ENCODE measurements at regions not wholly inside any gene's neighbourhood (a gene's known extent, or its start where the extent isn't known, plus 50 kb on each side); places are given as distances from the start of the nearest gene placed in this dataset.

DNA sequence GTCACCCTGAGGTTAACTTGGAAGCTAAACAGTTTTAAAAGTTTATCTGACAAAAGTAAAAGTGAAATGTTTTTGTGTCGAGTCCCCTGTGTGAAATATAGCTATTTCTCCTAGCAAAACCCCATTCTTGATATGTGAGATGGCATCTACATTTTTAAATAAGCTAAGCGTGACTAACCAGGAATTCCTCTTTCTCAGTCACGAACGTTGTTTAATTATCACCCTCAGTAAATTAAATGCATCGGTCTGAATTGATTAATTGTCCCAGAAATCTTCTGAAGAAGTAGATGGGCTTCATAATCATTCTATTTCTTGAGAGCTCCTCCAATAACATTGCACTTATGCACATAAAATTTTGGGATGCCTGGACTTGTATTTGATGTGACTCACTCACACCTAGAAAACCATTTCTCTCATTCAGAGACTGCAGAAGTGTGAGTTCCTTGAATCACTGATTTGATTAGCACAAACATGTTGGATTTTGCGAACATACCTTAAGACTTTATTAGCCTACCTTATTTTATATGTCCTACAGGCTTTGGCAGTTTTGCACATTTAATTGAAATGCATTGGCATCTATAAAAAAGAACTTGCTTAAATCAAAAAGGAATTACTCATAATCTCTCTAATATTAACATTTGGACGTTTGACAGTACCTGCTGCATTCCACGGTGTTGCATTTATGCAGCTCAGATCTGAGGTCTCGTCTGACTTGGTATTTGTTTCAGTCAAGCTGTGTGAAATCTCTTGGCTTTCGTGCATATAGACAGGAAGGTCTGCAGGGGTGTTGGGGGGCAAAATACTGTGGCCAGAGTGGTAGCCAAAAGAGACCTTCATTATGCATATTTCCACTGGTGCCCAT is 475.2 kb downstream of the EPHA4 start:
- no peak for DNase-seq

DNA sequence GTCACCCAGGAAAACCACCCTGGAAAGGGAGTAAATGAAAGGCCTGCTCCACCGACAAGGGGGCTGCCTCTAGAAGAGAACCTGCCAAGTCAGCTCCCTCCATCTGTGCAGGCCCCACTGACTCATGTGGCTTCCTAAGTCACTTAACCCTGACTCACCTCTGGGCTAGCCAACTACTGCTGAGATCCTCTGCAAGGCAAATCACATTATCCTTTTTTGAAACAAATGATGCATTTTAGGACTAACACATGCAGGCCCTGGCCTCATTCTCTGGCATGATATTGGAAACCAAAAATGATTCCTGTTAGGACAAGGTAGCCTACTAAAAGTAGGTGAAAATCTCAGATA is 474.6 kb downstream of the EPHA4 start:
- no peak for DNase-seq

DNA sequence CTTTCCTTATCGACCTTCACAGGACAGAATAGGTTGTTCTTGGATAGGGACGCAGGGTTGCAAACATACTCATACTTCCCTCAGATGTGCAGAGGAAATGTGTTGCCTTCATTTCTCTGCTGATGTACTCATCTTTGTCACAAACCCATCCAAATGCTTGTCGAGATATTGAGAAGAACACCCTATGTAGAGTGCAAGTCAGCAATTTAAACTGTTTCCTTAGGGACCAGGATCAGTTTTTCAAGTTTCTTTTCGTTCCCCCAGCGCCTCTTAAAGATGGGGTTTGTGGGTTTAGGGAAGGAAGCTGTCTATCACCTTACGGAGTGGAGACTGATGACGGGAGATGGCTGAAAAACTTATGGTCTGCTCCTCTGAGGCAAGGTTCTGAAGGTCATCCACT is 474.2 kb downstream of the EPHA4 start:
- no peak for DNase-seq

DNA sequence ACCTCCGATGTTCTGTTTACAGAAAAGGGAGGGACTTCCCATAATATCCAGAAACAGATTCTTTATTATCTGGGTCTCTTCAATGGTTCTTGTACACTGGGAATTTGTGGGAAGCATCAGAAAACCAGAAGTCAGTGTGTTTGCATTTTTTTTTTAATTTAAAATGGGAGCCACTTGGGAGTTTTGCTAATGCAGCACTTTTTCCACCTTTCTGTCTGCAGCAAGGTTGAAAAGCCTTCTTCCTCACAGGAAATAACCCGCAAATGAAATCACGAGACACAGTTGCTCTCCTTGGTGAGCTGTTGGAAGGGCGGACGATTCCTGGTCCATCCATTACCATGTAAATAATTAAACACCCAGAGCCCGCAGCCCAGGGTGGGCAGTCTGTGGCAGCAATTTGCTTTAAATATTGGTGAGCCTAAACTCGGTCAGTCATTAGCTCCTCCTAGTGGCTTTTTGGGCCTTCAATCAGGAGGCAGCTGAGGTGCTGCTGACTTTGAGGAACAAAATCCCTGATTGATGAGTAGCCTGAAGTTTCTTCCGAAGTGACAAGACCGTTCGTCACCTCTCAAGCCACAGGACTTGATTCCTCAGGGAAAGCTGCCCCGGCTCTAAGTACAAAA is 471.5 kb downstream of the EPHA4 start:
- DNase-seq = no peak

DNA sequence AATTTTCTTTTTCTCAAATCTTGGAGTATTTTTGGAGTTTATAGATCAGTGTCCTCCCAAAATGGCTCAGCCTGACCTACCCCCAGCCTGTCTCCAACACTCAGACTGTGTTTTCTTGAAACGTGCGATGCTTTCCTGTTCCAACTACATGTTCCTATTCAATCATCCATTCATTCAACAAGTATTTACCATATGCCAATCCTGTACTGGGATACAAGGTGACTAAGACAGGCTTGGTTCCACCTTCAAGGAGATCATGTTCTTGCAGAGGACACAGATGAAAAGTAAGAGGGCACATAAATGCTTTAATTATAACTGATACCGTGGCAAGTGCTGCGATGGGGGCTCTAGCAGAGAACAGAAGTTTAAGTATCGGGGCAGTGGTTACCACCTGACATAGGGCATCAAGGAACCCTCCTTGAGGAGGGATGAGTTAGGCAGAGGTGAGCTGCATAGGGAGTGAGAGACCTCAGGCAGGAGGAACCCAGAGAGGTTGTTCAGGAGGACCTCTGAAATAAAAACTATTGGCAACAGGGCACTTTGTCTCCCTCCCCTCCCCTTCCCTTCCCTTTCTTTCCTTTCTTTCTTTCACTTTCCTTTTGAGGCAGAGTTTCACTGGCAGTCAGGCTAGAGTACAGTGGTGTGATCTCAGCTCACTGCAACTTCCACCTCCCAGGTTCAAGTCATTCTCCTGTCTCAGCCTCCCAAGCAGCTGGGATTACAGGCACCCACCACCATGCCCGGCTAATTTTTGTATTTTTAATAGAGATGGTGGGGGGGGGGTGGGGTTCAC is 469.0 kb downstream of the EPHA4 start:
- no peak for DNase-seq

DNA sequence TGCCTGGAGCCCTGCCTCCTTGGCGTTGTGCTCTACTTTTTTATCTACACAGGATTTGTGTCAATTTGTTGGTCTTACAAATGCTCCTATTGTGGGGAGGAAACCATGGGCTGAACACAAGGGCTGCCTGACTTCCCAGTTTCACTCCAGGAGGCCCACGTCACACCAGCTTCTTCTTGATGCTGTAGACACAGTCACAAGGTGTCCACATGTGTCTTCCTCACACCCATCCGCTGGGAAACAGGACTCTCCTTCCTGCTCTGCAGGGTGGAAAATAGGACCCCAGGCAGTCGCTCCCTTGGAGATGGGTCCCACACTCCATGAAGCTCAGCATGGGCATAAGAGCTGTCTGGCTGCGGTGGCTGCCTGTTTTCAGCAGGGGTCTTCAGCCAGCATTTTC is 468.2 kb downstream of the EPHA4 start:
- no peak for DNase-seq

DNA sequence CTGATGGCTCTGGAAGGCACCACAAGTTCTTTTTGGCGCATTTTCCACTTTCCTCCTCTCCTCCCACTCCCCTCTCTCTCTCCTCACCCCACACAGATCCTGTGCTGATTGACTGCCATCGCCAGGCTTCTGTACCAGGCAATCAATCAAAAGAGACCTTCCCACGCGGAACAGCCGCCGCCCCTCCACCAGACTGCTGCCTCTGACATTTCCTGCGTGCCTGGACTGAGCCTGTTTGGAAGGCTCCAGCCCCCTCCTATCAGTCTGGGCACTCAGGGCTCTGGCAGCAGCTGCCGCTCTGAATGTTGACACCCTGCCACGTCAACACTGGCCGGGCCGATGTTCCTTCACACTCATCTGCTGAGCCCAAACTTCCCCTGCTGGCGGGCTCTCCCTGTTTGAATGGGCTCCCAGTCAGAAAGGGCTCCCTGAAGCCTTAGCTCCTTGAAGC is 467.7 kb downstream of the EPHA4 start:
- no peak for DNase-seq

DNA sequence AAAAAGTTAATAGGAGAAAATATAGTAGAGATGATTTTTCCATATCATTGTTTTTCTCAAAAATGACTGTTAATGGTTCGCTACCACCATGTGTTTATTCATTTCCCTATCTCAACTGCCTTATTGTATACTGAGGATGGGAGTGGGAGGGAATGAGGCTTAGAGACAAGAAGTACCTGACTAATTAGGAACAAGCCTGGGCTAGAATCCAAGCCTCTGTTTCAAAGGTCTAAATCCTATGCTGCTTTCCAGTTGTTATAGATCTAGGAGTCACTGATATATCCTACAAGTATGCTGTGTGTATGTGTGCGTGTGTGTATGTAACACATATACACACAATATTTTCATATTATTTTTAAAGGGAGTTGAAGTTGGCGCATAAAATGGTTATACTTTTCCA is 465.9 kb downstream of the EPHA4 start:
- no peak for DNase-seq

DNA sequence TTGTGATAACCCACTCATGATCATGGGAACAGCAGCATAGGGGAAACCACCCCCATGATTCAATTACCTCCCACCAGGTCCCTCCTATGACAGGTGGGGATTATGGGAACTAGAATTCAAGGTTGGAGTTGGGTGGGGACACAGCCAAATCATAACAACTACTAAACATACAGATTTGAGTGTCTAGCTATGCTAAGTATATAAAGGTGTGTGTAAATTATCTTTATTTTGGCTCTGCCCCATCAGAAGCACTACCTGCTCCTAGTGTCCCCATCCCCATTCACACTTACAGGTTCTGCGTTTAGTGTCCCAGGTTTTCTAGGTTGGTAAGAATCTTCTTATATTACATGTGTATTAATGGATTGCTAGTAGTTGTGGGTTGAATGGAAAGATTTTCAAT is 464.7 kb downstream of the EPHA4 start:
- DNase-seq = no peak

DNA sequence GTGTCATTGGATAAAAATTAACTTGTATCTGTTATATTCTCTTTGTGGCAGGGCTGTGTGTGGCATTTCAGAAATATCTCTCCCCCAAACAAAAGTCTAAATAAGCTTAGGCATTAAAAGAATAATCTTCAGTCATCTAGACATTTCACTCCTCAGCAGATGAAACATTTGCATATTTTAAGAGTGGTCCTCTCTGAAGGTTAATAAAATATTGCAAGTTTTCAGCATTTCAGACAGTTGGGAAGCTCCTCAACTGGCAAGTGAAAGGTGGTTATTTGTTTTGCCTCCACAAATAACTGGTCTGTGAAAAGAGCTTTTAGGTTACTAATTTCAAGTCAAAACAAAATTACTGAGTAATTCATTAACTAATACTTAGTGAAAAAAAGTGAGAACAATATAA is 462.6 kb downstream of the EPHA4 start:
- no peak for DNase-seq

DNA sequence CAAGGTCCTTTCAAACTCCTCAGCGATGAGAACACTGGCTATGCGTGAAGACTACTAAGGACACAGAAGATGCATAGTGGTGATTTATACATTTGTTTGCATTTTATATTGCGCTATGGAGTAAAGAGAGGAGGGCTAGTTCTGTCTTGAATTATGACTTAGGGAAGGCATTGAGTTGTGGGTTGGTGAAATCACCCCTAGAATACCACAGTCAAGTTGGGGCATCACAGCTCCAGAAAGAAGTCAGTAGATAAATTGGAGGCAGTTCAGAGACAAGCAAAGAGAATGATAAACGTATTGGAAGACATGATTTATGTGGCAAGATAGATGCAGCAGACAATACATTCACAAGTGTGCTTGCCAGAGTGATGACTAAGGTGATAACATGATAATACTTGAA is 460.4 kb downstream of the EPHA4 start:
- no peak for DNase-seq

DNA sequence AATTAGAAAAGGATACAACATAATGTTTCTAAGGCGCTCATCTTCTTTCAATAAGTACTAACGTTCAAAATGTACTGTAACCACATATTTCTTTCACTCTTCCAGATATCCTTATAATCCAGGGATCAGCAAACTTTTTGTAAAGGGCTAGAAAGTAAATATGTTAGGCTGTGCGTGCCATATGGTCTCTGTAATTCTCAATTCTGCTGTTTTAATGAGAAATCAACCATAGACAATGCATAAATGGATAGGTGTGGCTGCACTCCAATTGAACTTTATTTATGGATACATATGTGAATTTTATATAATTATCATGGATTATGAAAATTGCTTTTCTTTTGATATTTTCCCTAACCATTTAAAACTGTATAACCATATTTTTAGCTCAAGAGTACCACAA is 459.4 kb downstream of the EPHA4 start:
- no peak for DNase-seq

DNA sequence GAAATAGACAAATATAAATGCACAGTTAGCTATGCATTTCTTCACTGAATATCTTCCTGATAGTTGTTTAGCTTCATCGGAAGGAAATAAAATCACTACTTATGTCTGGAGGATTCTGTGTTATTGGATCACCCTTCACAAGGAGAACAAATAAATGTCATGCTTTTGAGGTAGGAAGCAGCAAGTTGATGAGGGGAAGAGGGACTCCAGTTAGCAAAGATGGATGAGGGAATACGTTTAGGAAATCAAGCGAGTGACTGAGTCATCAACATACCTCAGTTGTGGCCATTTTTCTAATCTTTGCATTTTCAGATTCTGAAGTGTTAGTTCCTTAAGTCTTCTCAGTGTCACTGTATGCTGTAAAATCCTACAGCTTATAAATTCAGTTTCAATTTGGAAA is 456.2 kb downstream of the EPHA4 start:
- no peak for DNase-seq

DNA sequence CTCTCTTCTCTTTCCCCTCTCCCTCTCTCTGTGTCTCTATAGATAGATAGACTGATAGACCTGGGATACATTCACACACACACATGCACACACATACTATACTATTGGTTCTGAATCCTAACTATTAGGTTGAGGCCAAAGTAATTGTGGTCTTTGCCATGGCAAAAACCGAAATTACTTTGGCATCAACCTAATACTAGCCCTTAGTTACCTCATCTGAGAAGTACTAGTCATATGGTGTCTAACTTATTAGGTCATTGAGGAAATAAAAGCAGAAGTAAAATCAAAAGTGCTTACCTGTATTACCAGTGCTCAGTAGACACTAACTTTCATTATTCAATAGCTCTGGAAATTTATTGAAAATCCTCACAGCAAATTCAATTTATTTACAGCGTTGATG is 451.5 kb downstream of the EPHA4 start:
- DNase-seq = no peak

DNA sequence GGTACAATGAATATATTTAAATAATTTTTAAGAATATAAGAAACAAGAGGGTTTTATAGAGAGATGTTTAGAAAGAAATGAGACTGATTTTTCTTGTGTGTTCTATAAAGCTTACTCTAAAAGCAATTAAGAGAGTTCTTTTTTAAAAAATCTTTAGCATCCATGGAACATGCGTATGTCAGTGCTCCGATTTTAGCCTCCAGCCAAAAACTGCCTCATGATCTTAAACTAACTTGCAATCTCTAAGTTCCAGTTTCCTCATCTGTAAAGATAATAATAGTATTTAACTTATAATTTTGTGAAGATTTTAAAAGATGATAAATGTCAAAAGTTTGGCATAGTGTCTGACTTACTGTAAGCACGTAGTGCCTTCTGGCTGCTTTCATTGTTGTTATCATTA is 448.7 kb downstream of the EPHA4 start:
- DNase-seq = no peak

DNA sequence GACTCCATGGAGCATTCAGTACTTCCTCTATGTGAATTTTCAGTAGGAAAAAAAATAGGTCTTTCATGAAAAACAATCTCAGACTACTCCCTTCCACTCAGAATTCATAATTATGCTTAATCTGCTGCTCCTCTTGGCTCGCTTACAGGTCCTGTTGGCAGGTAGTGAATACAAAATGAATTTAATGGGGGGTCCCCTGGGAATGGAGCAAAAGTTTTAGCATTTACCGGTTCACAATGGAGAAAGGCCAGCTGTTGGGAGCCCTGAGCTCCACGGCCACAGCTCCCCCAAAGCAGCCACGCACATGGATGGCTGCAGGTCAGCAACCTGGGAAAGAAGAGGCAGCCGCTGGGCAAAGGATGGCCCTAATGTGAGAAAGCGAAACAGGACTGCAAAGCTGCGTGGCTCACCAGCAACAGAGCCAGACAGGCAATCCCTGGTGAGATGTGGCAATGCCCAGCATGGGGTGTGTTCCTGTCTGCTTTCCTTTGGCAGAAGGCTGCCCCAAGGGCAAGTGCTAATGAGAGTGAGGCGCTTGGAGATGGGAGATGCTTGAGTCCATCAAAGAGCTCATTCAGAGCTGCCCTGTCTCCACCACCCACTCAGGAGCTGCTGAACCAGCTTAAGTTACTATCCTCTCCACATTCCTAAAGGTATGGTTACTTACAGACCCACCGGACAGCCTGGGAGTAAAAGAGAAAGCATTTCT is 447.4 kb downstream of the EPHA4 start:
- no peak for DNase-seq

DNA sequence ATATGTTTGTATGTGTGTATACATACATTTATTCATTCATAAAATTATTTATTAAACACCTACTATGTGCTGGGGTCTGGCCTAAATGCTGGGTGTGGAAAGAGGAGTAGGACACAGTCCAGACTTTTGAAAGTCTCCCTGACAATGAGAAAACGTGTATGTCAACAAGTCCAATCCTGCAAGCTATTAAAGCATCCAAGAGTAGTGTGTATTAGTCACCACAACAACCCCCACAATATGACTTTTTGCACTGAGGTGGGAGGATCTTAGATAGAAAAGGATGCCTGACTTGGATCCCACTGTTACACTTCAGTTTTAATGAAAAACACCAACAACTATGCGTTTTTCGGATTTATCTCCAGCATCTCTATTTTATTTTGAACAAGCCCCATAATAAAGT is 446.4 kb downstream of the EPHA4 start:
- no peak for DNase-seq

DNA sequence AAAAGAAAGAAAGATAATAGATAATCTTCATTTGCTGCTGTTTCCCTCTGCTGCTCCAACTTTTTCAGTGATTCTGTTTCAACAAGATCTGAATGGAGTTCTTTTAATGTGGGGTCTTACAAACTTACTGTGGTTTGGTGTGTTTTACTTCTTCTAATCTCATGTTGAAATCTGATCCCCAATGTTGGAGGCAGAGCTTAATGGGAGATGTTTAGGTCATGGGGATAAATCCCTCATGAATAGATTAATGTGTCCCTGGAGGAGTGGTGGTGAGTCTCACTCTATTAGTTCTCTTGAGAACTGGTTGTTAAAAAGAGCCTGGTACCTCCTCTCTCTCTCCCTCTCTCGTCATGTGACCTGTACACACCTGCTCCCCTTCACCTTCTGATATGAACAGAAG is 442.4 kb downstream of the EPHA4 start:
- DNase-seq = no peak

DNA sequence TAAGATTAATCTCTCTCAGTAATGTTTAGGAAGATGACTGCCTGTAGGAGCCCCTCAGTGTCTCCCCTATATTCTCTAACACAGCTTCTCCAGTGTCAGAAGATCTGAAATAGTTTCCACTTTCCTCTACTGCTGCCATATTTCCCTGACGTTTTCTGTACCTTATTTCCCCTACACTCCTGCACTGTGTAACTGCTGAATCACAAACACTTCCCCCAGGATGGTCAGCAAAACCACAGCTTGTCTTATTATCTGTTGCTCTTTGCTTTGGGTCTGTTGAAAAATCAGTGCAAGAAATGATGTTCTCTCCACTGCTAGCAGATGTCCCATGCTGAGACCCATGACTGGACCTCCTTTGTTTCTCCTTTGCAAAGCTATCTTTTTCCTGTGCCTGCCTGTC is 441.7 kb downstream of the EPHA4 start:
- DNase-seq = no peak

DNA sequence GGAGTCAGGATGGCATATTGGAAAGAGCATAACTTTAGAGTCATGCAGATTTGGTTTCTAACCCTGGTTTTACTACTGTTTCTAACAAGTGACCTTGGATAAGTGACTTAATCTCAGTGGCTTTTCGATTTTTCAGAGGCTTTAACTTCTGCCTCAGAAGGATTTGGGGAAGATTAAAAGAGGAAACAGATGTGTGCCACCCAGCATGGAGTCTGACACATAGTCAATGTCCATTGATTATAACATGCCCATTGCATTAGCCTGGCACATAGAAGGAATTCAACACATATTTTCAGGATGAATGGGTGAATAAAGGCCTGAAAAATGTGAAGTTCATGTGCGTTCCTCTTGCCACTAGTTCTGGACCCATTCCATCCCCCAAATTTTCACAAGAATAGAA is 438.2 kb downstream of the EPHA4 start:
- no peak for DNase-seq

DNA sequence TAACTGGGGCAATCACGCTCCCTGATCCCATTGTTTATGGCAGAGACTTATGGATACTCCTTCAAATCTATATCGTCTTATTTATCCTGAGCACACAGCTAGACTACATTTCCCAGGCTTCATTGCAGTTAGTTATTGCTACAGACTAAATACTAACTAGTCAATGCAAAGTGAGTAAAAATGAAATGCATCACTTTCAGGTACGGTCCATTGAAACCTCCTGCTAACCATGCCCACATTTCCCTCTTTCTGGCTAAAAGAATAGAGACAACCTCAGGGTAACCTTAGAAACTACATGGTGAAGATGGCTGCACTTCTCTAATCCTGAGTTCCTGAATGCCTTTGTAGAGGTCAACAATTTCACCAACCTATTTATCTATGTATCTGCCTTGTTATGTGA is 437.4 kb downstream of the EPHA4 start:
- no peak for DNase-seq

DNA sequence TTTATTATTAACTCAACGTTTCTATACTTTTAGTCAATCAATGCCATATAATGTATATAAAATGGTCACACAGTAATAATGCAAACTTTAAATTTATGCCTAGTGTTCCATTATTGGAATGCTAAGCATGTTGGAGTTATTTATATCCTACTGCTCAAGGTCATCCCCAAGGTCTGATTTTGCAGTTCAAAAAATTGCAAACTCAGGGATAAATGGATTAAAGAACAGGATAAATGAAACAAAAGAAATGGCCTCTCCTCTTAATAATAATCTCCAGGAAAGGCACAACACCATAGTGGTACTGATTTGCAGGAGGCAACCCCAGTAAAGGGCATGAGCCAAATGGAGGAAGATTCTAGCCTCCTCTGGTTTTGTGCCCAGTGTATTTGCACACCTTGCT is 436.4 kb downstream of the EPHA4 start:
- DNase-seq = no peak

DNA sequence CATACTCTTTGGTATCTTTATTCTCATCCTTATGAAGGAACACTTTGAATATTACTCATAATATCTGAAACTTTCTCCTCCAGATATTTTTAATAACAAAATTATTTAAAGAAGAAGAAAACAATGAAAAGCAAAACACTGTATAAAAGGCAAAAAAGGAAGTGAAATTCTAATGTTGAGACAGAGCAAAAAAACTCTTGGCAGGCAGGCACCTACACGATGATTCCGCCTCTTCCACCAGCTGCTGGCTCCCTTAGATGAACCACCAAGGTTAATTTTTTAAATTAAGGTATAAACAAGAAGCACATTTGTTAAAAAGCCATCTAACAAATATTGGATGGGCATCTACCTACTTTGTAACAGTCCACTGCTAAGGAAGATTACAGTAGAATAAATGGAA is 434.7 kb downstream of the EPHA4 start:
- DNase-seq = no peak
